Liver (tissue), 3 donors: ENCODE measurements at regions not wholly inside any gene's neighbourhood (a gene's known extent, or its start where the extent isn't known, plus 50 kb on each side); places are given as distances from the start of the nearest gene placed in this dataset.
"Not testable (repeated sequence)": the region's sequence is repeated elsewhere in the genome, so short reads cannot be mapped to it uniquely, and the experiment has no call there.

Experiments used
- ATF3 ChIP-seq: IDR thresholded peaks from 2 replicates; pipeline ENCODE4 v1.6.1; 2016; ENCODE audit warnings: antibody characterized with exemption
- CTCF ChIP-seq: fragments of 150-350 bp; IDR thresholded peaks from 2 replicates; pipeline ENCODE4 v1.5.1; 2017; ENCODE audit warnings: improper control_type of control experiment, low read depth, low read length; ENCODE audit not compliant: missing input control
- HNF4G ChIP-seq: IDR thresholded peaks from 2 replicates; pipeline ENCODE4 v1.6.1; 2016; ENCODE audit warnings: antibody characterized with exemption
- RAD21 ChIP-seq, 2 donors: IDR thresholded peaks; 2 replicates each; pipeline ENCODE4 v1.6.1; 2016; ENCODE audit warnings: antibody characterized with exemption in 2 of 2, mild to moderate bottlenecking in 2 of 2
- donor health status: healthy.
- donor health status: healthy.

GRCh38 chr7:74008-74540 is 118.3 kb upstream of the FAM20C start:
- not testable (repeated sequence) for TF ChIP-seq HNF4G; CTCF; RAD21 (IDR thresholded peaks at IDR 0.05); ATF3
